HS-5 (cell line): ENCODE measurements at regions not wholly inside any gene's neighbourhood (a gene's known extent, or its start where the extent isn't known, plus 50 kb on each side); places are given as distances from the start of the nearest gene placed in this dataset.
"Not testable (repeated sequence)": the region's sequence is repeated elsewhere in the genome, so short reads cannot be mapped to it uniquely, and the experiment has no call there.

Experiments
- DNase-seq: peaks from one replicate; pipeline ENCODE4 v3.0.0-alpha.2; 2012; ENCODE audit warnings: low read depth

DNA sequence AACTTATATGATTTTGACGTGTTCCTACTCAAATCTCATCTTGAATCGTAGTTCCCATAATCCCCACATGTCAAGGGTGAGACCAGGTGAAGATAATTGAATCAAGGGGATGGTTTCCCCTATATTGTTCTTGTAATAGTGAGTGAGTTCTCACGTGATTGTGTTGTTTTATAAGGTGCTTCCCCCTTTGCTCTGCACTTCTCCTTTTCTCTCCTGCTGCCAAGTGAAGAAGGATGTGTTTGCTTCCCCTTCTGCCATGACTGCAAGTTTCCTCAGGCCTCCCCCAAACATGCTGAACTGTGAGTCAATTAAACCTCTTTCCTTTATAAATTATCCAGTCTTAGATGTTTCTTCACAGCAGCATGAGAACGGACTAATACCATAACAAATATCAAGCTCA lies 83.2 kb downstream of the MANEA start:
- no peak for DNase-seq

DNA sequence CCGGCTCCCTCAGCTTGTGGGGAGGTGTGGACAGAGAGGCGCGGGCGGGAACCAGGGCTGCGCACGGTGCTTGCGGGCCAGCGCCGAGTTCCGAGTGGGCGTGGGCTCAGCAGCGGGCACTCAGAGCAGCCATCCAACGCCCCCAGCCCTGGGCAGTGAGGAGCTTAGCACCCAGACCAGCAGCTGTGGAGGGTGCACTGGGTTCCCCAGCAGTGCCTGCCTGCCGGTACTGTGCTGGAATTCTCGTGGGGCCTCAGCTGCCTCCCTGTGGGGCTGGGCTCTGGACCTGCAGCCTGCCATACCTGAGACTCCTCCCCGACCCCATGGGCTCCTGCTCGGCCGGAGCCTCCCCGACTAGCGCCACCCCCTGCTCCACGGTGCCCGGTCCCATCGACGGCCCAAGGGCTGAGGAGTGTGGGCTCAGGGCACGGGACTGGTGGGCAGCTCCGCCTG lies 92.7 kb downstream of the MANEA start:
- no peak for DNase-seq

DNA sequence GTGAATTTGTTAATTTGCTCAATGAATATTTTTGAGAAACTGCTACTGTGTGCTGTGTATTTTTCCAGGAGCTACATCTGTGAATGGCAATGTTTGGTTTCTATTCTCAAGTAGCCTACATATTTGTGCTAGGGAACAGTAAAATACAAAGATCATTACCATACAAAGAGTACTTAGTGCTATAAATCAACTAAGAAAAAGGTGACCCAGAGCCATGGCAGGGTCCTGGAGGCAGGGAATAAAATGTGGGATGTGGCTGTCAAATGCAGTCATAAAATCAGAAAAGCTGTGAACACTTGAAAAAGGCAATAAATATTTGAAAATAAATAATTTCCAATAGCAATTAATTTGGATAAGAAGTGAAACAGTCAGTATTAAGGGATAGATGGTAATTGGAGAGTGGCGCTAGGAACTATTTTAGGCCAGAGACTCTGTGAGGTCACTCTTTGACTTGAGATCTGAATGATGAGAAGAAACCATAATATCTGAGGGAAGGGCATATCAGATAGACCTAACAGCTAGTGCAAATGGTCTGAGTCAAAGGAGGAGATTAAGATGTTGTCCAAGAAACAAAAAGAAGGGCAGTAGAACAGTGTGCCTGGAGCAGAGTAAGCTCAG lies 98.8 kb downstream of the MANEA start:
- no peak for DNase-seq

DNA sequence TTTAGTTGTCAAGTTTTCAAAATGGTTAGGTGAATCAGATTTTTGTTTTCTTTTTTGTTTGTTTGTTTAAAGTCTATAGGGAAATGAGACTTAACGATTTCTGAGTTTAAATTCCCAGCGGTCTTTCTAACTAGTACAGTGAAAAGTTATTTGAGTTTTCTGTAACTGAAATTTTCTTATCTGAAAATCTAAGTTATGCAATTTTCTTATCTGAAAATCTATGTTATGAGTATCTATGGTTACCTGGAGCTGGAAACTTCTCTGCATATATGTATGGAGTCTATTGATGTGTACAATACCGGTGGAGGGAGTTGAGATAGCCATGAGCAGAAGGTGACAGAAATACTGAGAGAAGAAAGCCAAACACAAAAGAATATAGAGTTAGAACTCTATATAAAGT lies 102.6 kb downstream of the MANEA start:
- no peak for DNase-seq

DNA sequence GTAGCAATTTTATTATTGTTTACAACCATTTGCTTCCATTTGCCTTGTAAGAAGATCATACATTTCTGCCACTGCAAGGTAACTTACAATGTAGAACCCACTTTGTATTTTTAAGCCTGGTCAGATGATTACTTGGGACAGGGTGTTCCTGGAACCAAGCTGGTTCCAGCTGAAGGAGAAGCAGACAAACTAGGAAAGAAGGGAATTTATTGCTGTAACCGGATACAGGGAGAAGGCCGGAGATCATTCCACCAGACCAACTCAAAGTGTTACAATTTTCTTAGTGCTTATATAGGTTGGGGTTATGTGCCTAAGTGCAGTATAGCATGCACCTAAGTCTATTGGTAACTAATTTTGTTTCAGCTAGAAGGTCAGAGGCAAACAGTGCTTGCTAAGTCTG lies 104.4 kb downstream of the MANEA start:
- no peak for DNase-seq

DNA sequence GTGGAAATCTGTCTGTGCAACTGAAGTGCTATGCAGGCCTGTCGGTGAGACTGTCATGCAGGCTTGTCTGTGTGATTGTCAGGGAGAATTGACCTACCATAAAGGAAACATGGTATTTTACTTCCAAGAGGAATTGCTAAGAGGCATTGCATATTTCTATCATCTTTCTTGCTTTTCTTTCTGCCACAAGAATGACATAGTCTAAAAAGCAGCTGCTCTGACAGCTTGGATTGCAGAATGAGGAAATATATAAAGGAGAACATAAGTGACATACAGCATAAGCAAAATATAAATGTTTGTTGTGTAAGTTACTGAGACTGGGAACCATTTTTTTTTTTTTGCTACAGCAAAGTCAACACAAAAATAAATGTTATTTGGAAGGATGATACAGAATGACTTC lies 105.1 kb downstream of the MANEA start:
- no peak for DNase-seq

DNA sequence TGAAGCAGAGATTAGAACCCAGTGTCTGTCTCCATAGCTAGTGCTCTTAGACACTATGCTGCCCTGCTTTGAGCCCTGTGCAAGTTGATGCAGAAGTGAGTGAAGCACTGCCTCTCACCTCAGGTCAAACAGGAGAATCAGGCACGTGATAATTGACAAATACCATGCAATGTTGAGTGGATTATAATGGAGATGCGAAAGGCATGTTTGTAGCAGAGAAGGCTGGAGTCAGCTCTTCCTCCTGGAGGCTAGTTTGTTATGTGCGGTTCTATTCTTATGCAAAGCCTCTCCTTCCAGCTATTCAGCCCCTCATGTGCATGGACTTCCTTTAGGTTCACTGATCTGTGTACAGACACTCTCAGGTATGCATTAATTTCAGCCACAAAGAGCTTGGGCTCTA lies 108.5 kb downstream of the MANEA start:
- DNase-seq: no peak

DNA sequence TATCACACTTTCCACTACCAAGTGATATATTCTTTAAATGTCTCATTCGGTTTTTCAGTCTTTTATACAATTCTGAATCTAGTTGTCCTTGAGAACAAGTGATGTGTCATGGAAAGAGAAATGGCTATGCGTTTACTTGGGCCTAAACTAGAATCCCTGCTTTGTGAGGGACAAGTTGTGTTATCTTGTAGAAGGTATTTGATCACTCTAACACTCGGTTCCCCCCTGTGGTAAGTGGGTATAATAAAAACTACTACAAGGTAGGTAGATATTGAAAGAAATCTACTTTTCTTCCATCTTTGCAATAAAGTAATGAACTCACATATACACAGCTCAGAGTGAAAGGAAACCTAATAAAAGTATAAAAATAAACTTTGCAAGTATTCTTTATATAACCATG lies 108.9 kb downstream of the MANEA start:
- no peak for DNase-seq

DNA sequence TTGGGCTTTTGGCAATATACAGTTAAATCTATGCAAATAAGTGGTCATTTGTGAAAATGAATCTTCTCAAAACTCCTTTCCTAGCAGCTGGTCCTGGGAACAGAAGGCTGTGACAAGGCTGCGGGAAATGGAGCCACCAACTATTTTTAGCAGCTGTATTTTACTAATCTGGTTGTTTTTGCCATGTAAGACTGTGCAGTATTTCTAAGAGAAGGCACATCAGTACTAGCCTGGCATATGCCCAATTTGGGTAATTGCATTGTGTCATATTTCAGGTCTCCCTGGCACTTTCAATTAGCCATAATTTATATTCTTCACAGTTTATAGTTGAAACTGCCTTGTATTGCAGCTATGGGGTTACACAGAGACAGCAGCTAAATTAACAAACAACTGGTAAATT lies 109.6 kb downstream of the MANEA start:
- no peak for DNase-seq

DNA sequence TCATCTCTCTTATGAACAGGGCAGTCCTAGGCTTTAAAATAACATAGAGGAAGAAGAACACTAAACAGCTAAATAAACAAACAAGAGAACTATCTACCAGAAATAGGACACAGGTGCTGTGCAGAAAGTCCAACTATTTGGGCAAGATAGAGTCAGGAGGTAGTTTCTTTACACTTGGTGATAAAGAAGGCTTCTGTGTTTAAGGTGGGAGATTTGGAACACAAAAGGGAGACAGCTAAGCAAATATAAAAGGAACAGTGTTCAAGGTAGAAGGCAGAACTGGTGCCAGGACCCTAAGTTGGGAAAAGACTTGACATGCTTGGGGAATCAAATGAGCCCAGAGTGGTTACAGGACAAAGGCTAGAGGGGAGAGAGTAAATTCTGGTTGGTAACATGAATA lies 110.5 kb downstream of the MANEA start:
- no peak for DNase-seq

DNA sequence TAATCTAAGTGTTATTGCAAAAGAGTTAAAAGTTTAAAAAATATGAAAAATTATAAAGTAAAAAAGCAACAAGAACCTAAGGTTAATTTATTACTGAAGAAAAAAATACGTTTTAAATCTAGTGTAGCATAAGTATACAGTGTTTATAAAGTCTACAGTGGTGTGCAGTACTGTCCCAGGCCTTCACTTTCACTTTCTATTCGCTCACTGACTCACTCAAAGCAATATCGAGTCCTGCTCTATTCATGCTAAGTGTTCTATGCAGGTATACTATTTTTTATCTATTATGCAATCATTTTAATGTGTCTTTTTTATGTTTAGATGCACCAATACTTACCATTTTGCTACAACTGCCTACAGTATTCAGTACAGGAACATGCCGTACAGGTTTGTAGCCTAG lies 113.0 kb downstream of the MANEA start:
- DNase-seq: no peak

DNA sequence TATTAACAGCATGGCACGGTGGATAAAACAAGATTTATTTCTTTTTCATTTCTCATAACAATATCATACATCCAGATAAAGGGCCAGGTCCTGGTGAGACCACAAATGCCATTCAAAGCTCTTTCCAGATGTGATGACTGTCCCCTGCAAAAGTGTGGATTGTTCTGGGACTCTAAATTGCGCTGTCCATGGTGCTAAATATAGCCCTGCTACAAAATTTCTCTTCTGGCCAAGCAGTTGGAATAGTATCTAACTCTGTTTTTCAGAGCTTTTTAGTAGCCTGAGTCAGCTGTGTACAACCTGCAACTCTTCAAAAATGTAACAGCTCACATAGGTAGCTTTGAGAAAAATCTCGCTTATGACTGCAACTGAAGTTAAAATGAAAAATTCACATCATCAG lies 115.8 kb downstream of the MANEA start:
- no peak for DNase-seq

DNA sequence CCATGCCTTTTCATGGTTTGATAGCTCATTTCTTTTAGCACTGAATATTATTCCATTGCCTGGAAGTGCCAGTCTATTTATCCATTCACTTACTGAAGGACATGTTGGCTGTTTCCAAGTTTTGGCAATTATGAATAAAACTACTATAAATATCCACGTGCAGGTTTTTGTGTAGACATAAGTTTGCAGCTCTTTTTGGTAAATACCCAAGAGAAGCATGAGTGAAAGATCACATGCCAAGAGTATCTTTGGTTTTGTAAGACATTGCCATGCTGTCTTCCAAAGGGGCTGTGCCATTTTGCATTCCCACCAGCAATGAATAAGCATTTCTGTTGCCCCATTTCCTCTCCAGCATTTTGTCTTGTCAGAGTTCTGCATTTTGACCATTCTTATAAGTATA lies 120.9 kb downstream of the MANEA start:
- no peak for DNase-seq

DNA sequence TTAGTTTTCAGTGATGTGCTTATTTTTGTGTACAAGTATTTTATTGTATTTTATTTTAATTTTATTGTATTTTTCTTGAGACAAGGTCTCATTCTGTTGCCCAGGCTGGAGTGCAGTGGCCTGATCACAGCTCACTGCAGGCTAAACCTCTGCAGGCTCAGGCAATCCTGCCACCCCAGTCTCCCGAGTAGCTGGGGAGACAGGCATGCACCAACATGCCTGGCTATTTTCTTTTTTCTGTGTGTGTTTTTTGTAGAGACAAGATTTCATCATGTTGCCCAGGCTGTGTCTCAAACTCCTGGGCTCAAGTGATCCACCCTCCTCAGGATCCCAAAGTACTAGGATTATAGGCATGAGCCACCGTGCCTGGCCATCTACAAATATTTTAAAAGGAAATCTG lies 146.3 kb downstream of the MANEA start:
- DNase-seq: no peak

DNA sequence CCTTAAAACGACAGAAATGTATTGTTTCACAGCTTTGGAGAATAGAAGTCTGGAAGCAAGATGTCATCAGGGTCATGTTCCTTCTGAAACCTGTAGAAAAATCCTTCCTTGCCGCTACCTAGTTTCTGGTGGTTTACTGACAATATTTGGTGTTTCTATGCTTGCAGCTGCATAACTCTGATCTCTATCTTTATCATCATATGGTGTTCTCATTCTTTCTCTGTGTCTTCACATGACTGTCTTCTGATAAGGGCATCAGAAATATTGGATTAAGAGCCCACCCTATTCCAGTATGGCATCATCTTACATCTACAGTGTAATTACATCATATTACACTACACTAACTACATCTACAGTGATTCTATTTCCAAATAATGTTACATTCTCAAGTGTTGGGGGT lies 148.0 kb downstream of the MANEA start:
- no peak for DNase-seq

DNA sequence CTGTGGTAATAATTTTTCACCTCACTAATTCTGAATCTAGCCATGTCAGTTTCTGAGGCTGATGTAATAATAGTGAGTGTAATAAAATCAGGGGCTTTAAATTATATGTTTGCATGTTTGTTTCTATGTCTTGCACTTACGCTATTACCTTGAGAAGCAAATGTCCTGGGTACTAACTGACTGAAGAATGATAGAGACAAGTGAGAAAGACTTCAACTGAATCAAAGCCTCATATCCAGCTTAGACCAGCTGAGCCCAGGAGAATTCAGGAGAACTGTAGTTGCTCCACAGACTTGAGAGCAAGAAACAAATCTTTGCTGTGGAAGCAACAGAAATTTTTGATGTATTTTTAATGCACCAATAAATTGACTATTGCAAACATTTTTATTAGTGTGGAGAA lies 162.8 kb downstream of the MANEA start:
- no peak for DNase-seq

DNA sequence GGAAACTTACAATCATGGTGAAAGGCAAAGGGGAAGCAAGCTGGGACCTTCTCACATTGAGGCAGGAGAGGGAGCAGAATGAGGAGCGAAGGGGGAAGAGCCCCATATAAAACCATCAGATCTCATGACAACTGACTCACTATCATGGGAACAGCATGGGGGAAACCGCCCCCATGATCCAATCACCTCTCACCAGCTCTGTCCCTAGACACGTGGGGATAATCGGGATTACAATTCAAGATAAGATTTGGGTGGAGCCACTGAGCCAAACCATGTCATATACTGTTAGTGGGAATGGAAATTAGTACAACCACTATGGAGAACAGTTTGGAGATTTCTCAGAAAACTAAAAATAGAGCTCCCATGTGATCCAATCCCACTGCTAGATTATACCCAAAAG lies 163.7 kb downstream of the MANEA start:
- no peak for DNase-seq

DNA sequence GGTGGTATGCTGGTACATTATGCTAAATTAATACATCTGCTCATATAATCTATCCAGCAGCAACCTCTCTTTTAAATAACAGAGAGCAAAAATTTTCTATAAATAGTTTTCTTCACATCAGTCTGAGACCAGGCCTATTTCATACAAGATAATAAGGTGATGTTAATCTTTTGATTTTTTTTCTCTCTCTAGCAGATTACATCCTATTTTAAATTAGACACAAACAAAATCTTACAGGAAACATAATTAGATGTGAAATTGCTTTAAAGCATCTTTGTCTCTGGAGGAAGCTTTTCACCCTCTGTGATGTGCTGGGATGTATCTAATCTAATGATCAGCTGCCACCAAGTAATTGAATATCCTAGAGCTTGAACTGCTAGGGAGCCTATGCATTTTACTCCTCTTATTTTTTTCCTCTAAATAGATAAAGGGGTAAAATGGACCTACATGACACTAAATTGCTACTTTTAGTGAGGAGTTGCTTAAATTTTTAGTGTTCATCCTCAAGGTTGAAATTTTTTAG lies 165.5 kb downstream of the MANEA start:
- DNase-seq: no peak

DNA sequence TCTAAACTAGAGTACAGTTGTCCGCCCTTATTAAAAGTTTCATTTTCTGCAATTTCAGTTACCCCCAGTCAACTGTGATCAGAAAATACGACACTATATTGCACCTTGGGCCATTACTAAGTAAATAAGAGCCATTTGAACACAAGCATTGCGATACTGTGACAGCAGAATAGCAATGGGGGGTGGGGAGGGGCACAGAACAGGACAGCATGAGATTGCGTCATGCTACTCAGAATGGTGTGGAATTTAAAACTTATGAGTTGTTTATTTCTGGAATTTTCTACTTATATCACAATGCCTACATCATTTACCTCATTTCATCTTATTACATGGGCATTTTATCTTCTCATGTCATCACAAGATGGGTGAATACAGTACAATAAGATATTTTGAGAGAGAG lies 166.3 kb downstream of the MANEA start:
- no peak for DNase-seq

DNA sequence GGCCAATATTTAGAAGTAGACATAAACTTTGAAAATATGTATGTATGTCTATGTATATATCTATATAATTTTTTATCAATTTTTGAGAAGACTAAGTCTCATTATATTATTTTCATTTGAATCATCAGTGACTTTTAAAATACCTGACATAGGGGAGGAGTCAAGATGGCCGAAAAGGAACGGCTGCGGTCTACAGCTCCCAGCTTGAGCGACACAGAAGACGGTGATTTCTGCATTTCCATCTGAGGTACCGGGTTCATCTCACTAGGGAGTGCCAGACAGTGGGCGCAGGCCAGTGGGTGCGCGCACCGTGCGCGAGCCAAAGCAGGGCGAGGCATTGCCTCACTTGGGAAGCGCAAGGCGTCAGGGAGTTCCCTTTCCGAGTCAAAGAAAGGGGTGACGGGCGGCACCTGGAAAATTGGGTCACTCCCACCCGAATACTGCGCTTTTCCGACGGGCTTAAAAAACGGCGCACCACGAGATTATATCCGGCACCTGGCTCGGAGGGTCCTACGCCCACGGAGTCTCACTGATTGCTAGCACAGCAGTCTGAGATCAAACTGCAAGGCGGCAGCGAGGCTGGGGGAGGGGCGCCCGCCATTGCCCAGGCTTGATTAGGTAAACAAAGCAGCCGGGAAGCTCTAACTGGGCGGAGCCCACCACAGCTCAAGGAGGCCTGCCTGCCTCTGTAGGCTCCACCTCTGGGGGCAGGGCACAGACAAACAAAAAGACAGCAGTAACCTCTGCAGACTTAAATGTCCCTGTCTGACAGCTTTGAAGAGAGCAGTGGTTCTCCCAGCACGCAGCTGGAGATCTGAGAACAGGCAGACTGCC lies 181.1 kb downstream of the MANEA start:
- DNase-seq: not testable (repeated sequence)

DNA sequence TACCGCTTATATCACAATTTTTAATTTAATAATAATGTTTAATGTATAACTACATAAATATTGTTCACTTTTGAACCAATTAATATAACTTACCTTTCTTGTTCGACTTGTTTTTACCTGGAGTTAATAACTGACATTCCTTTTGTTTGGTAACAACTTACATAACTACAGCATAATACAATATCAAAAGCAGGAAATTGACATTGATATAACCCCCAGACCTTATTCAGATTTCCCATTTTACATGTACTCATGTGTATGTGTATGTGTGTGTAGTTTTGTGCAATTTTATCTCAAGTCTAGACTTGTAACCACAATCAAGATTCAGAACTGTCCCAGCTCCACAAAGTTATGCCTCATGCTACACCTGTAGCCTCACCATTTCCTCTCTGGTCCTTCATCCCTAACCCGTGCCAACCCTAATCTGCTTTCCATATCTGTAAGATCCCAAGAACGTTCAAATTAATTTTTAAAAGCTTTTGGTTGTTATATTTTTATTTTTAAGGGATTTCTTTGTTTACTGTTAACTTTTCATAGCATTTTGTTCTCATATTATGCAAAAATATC lies 190.6 kb downstream of the MANEA start:
- no peak for DNase-seq

DNA sequence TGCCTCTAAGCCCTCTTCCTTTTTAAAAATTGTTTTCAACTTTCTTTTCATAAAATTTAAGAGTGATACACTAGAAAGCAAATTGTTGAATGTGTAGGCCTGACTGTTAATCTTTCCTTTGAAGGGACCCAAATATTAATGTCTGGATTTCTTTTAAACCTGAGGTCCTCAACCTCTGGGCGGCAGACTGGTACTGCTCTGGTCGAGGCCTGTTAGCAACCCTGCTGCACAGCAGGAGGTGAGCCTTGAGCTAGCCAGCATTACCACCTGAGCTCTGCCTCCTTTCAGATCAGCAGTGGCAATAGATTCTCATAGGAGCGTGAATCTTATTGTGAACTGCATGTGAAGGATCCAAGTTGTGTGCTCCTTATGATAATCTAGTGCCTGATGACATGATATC lies 191.2 kb downstream of the MANEA start:
- DNase-seq: no peak

DNA sequence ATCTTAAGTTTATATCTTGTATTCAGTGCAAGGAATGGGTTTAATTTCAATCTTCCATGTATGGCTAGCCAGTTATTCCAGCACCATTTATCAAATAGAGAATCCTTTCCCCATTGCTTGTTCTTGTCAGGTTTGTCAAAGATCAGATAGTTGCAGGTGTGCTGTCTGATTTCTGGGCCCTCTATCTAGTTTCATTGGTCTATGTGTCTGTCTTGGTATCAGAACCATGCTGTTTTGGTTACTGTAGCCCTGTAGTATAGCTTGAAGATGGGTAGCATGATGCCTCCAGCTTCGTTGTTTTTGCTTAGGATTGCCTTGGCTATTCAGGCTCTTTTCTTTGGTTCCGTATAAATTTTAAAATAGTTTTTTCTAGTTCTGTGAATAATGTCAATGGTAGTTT lies 200.0 kb downstream of the MANEA start:
- no peak for DNase-seq
